ENCODE measurements at regions not wholly inside any gene's neighbourhood (a gene's known extent, or its start where the extent isn't known, plus 50 kb on each side); places are given as distances from the start of the nearest gene placed in this dataset.

- no peak overlapping the region for H3K27ac ChIP-seq
Observed at GRCh38 chr18:47512726-47513435, 261.4 kb upstream of the SKOR2 start.

GRCh38 chr18:47512056-47512455 is 260.6 kb upstream of the SKOR2 start:
- no peak for TF ChIP-seq ZFX (IDR thresholded peaks at IDR 0.05; ENCODE audit: borderline replicate concordance)
- no peak for TF ChIP-seq CTCF (IDR thresholded peaks at IDR 0.05)
- no peak overlapping the region for H3K27ac ChIP-seq

More at GRCh38 chr18:47512726-47513435, 261.4 kb upstream of the SKOR2 start:
- TF ChIP-seq ZFX (IDR thresholded peaks at IDR 0.05; ENCODE audit: borderline replicate concordance) (no peak), CTCF (IDR thresholded peaks at IDR 0.05) (no peak)

GRCh38 chr18:47510831-47511230 is 259.4 kb upstream of the SKOR2 start:
- no peak overlapping the region for H3K27ac ChIP-seq
- TF ChIP-seq CTCF (IDR thresholded peaks at IDR 0.05) (no peak), ZFX (IDR thresholded peaks at IDR 0.05; ENCODE audit: borderline replicate concordance) (no peak)

- no peak overlapping the region for H3K27ac ChIP-seq
- no peak for TF ChIP-seq ZFX (IDR thresholded peaks at IDR 0.05; ENCODE audit: borderline replicate concordance)
- TF ChIP-seq CTCF (IDR thresholded peaks at IDR 0.05): no peak
Observed at GRCh38 chr18:47507651-47508050, 256.2 kb upstream of the SKOR2 start.

- no peak for TF ChIP-seq CTCF (IDR thresholded peaks at IDR 0.05)
- TF ChIP-seq ZFX (IDR thresholded peaks at IDR 0.05; ENCODE audit: borderline replicate concordance): no peak
- no peak overlapping the region for H3K27ac ChIP-seq
Observed at GRCh38 chr18:47506897-47507296, 255.4 kb upstream of the SKOR2 start.

GRCh38 chr18:47501946-47502345 is 250.5 kb upstream of the SKOR2 start:
- no peak for TF ChIP-seq CTCF (IDR thresholded peaks at IDR 0.05)
- TF ChIP-seq ZFX (IDR thresholded peaks at IDR 0.05; ENCODE audit: borderline replicate concordance): no peak
- H3K27ac ChIP-seq: no peak overlapping the region

GRCh38 chr18:47500930-47501329 is 249.5 kb upstream of the SKOR2 start:
- H3K27ac ChIP-seq: no peak overlapping the region
- TF ChIP-seq ZFX (IDR thresholded peaks at IDR 0.05; ENCODE audit: borderline replicate concordance) (no peak), CTCF (IDR thresholded peaks at IDR 0.05) (no peak)
